GM19463 (cell line): ENCODE measurements at regions not wholly inside any gene's neighbourhood (a gene's known extent, or its start where the extent isn't known, plus 50 kb on each side); places are given as distances from the start of the nearest gene placed in this dataset.

ENCODE experiments used
- ATAC-seq: cut with Tn5 transposase; IDR thresholded peaks from one replicate; pipeline ENCODE4 v1.9.1; 2021; ENCODE audit warnings: mild to moderate bottlenecking, moderate library complexity; ENCODE audit not compliant: unreplicated experiment

DNA sequence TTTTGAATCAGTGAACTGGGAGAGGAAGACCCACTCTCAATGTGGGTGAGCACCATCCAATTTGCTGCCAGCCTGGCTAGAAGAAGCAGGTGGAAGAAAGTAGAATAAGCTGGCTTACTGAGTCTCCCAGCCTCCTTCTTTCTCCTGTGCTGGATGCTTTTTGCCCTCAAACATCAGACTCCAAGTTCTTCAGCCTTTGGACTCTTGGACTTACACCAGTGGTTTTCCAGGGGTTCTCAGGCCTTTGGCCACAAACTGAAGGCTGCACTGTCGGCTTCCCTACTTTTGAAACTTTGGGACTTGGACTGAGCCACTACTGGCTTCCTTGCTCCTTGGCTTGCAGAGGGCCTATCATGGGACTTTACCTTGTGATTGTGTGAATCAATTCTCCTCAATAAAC, 804.2 kb upstream of the SLITRK1 start:
- ATAC-seq, result no peak

- ATAC-seq, result no peak
Observed at GRCh38 chr13:84684804-84685203, 802.5 kb upstream of the SLITRK1 start.

DNA sequence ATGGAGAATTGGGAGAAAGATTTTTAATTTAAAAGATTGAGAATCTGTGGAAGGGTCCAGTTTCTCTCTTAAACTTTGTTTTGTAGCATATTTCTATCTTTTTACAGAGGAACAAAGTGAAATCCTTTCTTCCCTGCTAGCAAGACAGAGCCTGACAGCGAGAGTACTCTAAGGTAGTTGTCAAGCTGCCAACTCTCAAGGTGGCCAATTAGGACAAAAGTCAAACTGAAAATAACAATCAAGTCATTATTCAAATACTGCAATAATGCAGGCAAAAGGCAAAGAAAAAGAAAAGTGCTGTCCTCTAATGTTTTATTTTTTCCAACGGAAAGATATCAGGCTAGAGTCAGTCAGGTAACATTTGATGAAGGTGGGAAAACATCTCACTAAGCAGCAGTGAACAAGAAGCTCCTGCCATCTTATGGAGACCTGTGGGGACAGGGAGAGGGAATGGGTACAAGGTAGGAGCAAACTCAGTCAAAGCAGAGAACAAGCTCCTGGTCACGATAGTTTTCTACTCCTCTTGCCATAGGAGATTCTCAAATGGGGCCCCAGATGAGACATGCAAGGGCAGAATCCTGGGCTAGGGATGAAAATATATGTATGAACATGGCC, 801.9 kb upstream of the SLITRK1 start:
- no peak for ATAC-seq

- no peak for ATAC-seq
Observed at GRCh38 chr13:84683448-84683847, 801.2 kb upstream of the SLITRK1 start.

DNA sequence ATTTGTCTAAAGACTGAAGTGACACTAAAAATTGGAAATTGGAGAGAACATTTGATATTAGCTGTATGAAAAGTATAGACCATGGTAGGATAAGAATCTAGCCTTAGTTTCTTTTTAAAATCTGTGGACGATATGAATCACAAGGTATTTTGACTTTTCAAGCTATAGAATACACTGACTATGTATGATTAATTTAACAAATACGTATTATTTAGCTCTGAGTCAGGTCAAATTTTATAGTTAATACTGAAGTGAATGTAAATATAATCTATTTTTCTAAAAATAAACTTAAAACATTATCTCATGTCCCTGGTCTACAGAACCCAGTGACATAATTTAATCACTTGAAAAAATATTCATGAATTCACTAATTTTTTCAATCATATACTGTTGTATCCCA, 795.6 kb upstream of the SLITRK1 start:
- ATAC-seq, result no peak

GRCh38 chr13:84672616-84673015, 790.3 kb upstream of the SLITRK1 start:
- no peak for ATAC-seq

GRCh38 chr13:84670245-84670644, 788.0 kb upstream of the SLITRK1 start:
- no peak for ATAC-seq

DNA sequence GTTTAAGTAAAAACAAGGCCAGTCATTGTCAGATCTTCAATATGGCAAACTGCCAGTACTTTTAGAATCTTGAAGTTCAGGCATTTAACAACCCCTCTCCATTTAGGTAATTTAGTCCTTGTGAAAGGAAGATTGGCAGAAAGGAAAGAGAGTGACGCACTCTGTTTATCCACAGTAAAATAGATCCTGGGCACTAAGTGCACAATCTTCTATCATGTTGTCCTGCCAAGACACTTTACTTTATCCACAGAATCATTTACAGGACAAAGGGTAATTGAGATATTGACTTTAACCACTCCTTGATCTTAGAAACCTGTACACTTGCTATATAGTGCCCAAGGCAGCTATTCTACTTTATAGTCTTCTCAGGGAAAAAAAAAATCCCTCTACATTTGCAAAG, 786.4 kb upstream of the SLITRK1 start:
- no peak for ATAC-seq

- no peak for ATAC-seq
Observed at GRCh38 chr13:84662491-84662890, 780.2 kb upstream of the SLITRK1 start.

DNA sequence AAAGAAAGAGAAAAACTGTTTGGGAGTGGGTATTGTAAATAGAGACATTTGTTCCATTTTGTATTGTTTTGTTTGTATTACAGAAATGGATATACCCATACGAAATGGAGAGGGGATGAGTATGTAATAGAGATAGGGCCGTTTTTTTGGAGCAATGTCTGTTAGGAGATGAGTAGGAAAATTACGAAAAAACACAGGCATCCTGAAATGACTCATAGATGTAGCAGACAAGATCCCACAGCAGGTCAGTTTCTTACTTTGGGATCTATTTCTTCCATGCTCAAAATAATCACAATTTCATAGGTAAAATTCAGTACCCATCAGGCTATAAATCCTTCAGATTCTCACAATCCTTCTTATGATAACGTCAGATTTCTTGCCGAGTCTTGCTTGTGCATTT, 779.4 kb upstream of the SLITRK1 start:
- ATAC-seq, result no peak

DNA sequence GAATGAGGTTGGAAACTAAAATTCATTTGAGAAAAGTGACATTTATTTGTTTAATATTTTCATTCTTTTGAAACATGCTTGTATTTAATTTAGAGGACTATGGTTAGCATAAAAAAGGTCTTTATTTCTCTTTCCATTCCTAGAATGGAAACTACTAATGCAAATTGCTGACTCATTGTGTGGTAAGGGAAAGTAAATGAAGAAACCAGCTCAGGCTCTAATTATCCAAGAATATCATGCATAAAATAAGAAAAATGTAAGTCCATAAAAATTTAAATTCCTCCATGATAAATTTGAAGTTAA, 777.0 kb upstream of the SLITRK1 start:
- no peak for ATAC-seq

GRCh38 chr13:84658491-84659358, 776.5 kb upstream of the SLITRK1 start:
- ATAC-seq, result no peak

DNA sequence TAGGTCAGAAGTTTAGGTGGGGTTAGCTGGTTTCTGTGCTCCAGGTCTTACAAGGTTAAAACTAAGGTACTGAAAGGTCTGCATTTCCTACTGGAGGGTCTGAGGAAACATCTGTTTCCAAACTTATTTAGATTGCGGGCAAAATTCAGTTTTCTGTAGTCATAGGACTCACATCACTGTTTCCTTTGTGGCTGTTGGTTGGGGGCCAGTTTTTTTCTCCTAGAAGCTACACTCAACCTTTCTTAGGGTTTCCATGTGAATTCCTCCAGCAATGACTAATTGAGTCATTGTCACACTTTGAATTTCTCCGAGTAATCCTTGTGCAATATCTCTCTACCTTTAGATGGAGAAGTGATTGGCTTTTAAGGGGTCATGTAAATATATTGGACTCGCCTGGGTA, 773.4 kb upstream of the SLITRK1 start:
- ATAC-seq, result no peak

GRCh38 chr13:84654654-84655275, 772.5 kb upstream of the SLITRK1 start:
- ATAC-seq, result no peak

GRCh38 chr13:84653915-84654534, 771.8 kb upstream of the SLITRK1 start:
- ATAC-seq, result no peak

DNA sequence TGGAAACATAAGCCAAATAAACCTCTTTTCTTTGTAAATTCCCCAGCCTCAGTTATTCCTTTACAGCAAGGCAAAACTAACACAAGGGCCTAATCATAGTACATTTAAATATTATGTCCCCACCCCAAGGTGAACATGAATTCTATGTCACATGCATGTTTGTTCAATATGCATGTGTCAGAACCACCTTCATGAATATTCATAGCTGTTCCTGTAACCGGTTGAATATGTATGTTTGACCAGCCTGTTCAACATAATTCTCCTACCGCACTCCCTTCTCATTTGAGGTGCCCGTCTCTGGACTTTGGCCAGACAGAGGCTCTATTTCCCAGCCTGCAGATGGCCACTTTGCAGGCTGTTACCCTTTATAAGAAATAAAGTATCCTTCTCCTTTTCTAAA, 769.4 kb upstream of the SLITRK1 start:
- no peak for ATAC-seq

- no peak for ATAC-seq
Observed at GRCh38 chr13:84651288-84651687, 769.0 kb upstream of the SLITRK1 start.

- no peak for ATAC-seq
Observed at GRCh38 chr13:84649853-84650252, 767.6 kb upstream of the SLITRK1 start.

DNA sequence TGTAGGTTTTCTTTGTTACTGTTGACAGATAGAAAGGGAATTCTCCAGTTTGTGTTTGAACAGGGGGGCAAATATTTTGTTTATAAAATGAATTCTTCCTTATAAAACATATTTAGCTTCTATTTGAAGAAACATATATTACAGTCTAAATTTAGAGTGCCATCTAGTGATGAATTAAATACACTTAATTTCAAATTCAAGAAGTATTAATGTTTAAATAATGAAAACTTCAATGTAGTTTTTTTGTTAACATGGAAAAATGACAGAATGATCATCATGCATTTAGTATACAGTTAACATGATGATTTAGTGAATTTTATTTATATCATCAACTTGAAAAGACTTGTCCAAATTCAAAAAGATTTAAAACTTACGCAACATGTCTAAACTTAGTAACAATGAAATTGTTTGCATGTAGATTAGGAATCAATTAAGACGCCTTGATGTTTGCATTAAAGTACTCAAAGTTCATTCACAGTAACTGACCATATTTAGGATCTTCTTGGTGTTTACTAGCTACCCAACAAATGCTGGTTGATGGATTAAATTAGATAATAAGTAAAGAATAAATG, 765.9 kb upstream of the SLITRK1 start:
- ATAC-seq, result no peak

GRCh38 chr13:84646957-84647356, 764.7 kb upstream of the SLITRK1 start:
- ATAC-seq, result no peak

DNA sequence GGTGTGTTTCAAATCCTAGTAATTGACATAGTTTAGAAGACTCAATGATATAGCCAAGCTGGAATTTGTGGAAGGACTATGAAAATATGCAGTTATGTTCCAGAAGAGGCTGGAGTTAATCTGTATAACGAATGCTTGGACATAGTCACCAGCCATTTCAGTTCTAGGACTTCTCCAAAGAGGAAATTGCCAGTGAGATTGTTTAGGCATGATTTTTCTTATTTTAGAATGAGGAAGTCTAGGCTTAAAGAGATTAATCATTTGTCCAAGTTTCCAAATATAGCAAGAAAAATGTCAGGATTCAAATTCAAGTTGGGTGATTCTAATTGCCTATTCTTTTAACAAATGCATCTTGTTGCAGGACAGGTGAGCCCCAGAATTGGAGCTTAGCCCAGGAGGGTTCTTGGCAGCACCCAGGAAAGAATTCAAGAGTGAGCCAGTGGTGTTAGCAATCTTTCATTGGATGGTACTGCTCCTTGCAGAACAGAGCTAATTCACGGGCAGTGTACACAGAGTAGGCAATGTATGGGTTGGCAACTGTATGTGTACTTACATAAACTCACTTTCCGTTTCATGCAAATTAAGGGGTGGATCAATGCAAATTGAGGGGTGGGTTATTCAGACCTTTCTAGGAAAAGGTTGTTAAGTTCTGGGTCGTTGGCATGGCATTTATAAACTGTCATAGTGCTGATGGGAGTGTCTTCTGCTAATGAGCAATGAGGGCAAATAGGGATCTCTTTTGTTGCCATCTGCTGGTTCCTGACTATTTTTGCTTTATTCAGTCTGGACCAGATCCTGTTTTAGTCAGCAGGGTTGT, 763.1 kb upstream of the SLITRK1 start:
- no peak for ATAC-seq
